ENCODE measurements at regions not wholly inside any gene's neighbourhood (a gene's known extent, or its start where the extent isn't known, plus 50 kb on each side); places are given as distances from the start of the nearest gene placed in this dataset.

GRCh38 chr13:103517768-103518102 is 451.5 kb upstream of the SLC10A2 start:
- TF ChIP-seq CTCF (IDR thresholded peaks at IDR 0.05; ENCODE audit: low read depth, low read length, poor library complexity, severe bottlenecking), result no peak
- no peak for TF ChIP-seq EZH2phosphoT487 (IDR thresholded peaks at IDR 0.05; ENCODE audit: borderline replicate concordance, low read length)
